ENCODE measurements at regions not wholly inside any gene's neighbourhood (a gene's known extent, or its start where the extent isn't known, plus 50 kb on each side); places are given as distances from the start of the nearest gene placed in this dataset.

GRCh38 chr13:74406420-74406819, 272.2 kb upstream of the KLF12 start:
- Histone ChIP-seq H3K4me1 (ENCODE audit: control insufficient read depth in 2 of 3, insufficient read depth in 2 of 3, low read depth in 1 of 3, low read length in 3 of 3) (no peaks in the 10 kb centered on the region), H3K9me3 (ENCODE audit: control insufficient read depth in 2 of 3, insufficient read depth in 1 of 3, low read length in 3 of 3) (no peaks in the 10 kb centered on the region), H3K36me3 (ENCODE audit: control insufficient read depth in 2 of 3, insufficient read depth in 3 of 3, low read length in 3 of 3) (no peaks in the 10 kb centered on the region), H3K4me3 (ENCODE audit: low read length in 3 of 3) (no peak overlapping the region), H3K9ac (ENCODE audit: low read length in 3 of 3) (no peak overlapping the region), H3K27ac (ENCODE audit: low read depth in 2 of 2, low read length in 2 of 2) (no peak overlapping the region), H3K27me3 (ENCODE audit: control insufficient read depth, insufficient read depth, low read length) (no peaks in the 10 kb centered on the region)
- FAIRE-seq (no peak), DNase-seq (no peak)
- intact Hi-C loops (cut with DNase I) = no loop called here
- TF ChIP-seq CTCF (IDR thresholded peaks at IDR 0.05; ENCODE audit: borderline replicate concordance, extremely low read depth, insufficient read depth) = no peak

GRCh38 chr13:74398599-74398998, 264.4 kb upstream of the KLF12 start:
- H3K36me3 ChIP-seq (ENCODE audit: control insufficient read depth in 2 of 3, insufficient read depth in 3 of 3, low read length in 3 of 3) = no peaks in the 10 kb centered on the region
- no peaks in the 10 kb centered on the region for H3K4me1 ChIP-seq (ENCODE audit: control insufficient read depth in 2 of 3, insufficient read depth in 2 of 3, low read depth in 1 of 3, low read length in 3 of 3)
- H3K4me3 ChIP-seq (ENCODE audit: low read length in 3 of 3) = no peak overlapping the region
- no peak overlapping the region for H3K27ac ChIP-seq (ENCODE audit: low read depth in 2 of 2, low read length in 2 of 2)
- DNase-seq (no peak), FAIRE-seq (no peak)
- TF ChIP-seq CTCF (IDR thresholded peaks at IDR 0.05; ENCODE audit: borderline replicate concordance, extremely low read depth, insufficient read depth) = no peak
- no peaks in the 10 kb centered on the region for H3K27me3 ChIP-seq (ENCODE audit: control insufficient read depth, insufficient read depth, low read length)
- H3K9me3 ChIP-seq (ENCODE audit: control insufficient read depth in 2 of 3, insufficient read depth in 1 of 3, low read length in 3 of 3) = no peaks in the 10 kb centered on the region
- intact Hi-C loops (cut with DNase I) = no loop called here
- H3K9ac ChIP-seq (ENCODE audit: low read length in 3 of 3) = no peak overlapping the region

GRCh38 chr13:74389056-74389455, 254.9 kb upstream of the KLF12 start:
- no peak overlapping the region for H3K27ac ChIP-seq (ENCODE audit: low read depth in 2 of 2, low read length in 2 of 2)
- H3K9me3 ChIP-seq (ENCODE audit: control insufficient read depth in 2 of 3, insufficient read depth in 1 of 3, low read length in 3 of 3) = peaks cover 2 to 10% (median 3%) of the 10 kb centered on the region in 3 donors
- DNase-seq (no peak), FAIRE-seq (no peak)
- H3K36me3 ChIP-seq (ENCODE audit: control insufficient read depth in 2 of 3, insufficient read depth in 3 of 3, low read length in 3 of 3) = no peaks in the 10 kb centered on the region
- no peak overlapping the region for H3K9ac ChIP-seq (ENCODE audit: low read length in 3 of 3)
- H3K4me1 ChIP-seq (ENCODE audit: control insufficient read depth in 2 of 3, insufficient read depth in 2 of 3, low read depth in 1 of 3, low read length in 3 of 3) = no peaks in the 10 kb centered on the region
- TF ChIP-seq CTCF (IDR thresholded peaks at IDR 0.05; ENCODE audit: borderline replicate concordance, extremely low read depth, insufficient read depth) = no peak
- no peak overlapping the region for H3K4me3 ChIP-seq (ENCODE audit: low read length in 3 of 3)
- no peaks in the 10 kb centered on the region for H3K27me3 ChIP-seq (ENCODE audit: control insufficient read depth, insufficient read depth, low read length)
- intact Hi-C loops (cut with DNase I) = no loop called here

- no peak for TF ChIP-seq CTCF (IDR thresholded peaks at IDR 0.05; ENCODE audit: borderline replicate concordance, extremely low read depth, insufficient read depth)
- H3K36me3 ChIP-seq (ENCODE audit: control insufficient read depth in 2 of 3, insufficient read depth in 3 of 3, low read length in 3 of 3) = no peaks in the 10 kb centered on the region
- no peak overlapping the region for H3K27ac ChIP-seq (ENCODE audit: low read depth in 2 of 2, low read length in 2 of 2)
- H3K27me3 ChIP-seq (ENCODE audit: control insufficient read depth, insufficient read depth, low read length) = no peaks in the 10 kb centered on the region
- DNase-seq (no peak), FAIRE-seq (no peak)
- no peak overlapping the region for H3K9ac ChIP-seq (ENCODE audit: low read length in 3 of 3)
- H3K4me3 ChIP-seq (ENCODE audit: low read length in 3 of 3) = no peak overlapping the region
- intact Hi-C loops (cut with DNase I) = no loop called here
- peaks cover 2 to 10% (median 3%) of the 10 kb centered on the region in 3 donors for H3K9me3 ChIP-seq (ENCODE audit: control insufficient read depth in 2 of 3, insufficient read depth in 1 of 3, low read length in 3 of 3)
- no peaks in the 10 kb centered on the region for H3K4me1 ChIP-seq (ENCODE audit: control insufficient read depth in 2 of 3, insufficient read depth in 2 of 3, low read depth in 1 of 3, low read length in 3 of 3)
These were observed 254.4 kb upstream of the KLF12 start for GRCh38 chr13:74388626-74389025.
